Esophagus muscularis mucosa (tissue), 4 donors: ENCODE measurements at regions not wholly inside any gene's neighbourhood (a gene's known extent, or its start where the extent isn't known, plus 50 kb on each side); places are given as distances from the start of the nearest gene placed in this dataset.

Source experiments
- EP300 ChIP-seq: sonication (generic); formaldehyde crosslinking; IDR thresholded peaks from one replicate; pipeline ENCODE4 v1.6.1; 2017; ENCODE audit warnings: antibody characterized with exemption
- POLR2A ChIP-seq: fragments of 450-650 bp; IDR thresholded peaks from one replicate; pipeline ENCODE4 v1.6.1; 2017; ENCODE audit warnings: antibody characterized with exemption, moderate library complexity, mild to moderate bottlenecking, low read depth
- POLR2AphosphoS5 ChIP-seq, 2 donors: sonication (generic); formaldehyde crosslinking; IDR thresholded peaks; one replicate each; pipeline ENCODE4 v1.6.1; 2017; ENCODE audit warnings: antibody characterized with exemption in 2 of 2
- TF ChIP-seq, protein P1 (sequence below), 3 experiments: fragments of 200-600 bp in 2 of 3; fragments of 450-650 bp in 1 of 3; sonication (generic) in 2 of 3; IDR thresholded peaks; one replicate each; pipeline ENCODE4 v1.5.1; 2017 to 2019; ENCODE audit warnings: antibody characterized with exemption in 3 of 3, mild to moderate bottlenecking in 2 of 3, moderate library complexity in 1 of 3

- TF ChIP-seq, protein P1, sequence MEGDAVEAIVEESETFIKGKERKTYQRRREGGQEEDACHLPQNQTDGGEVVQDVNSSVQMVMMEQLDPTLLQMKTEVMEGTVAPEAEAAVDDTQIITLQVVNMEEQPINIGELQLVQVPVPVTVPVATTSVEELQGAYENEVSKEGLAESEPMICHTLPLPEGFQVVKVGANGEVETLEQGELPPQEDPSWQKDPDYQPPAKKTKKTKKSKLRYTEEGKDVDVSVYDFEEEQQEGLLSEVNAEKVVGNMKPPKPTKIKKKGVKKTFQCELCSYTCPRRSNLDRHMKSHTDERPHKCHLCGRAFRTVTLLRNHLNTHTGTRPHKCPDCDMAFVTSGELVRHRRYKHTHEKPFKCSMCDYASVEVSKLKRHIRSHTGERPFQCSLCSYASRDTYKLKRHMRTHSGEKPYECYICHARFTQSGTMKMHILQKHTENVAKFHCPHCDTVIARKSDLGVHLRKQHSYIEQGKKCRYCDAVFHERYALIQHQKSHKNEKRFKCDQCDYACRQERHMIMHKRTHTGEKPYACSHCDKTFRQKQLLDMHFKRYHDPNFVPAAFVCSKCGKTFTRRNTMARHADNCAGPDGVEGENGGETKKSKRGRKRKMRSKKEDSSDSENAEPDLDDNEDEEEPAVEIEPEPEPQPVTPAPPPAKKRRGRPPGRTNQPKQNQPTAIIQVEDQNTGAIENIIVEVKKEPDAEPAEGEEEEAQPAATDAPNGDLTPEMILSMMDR (IDR thresholded peaks at IDR 0.05), result no peak
- TF ChIP-seq POLR2A (no peak), EP300 (no peak), POLR2AphosphoS5 (IDR thresholded peaks at IDR 0.05) (no peak)
Measured at GRCh38 chr18:47618758-47619157, 311.7 kb downstream of the SMAD2 start.
